Panc1 (cell line): ENCODE measurements at regions not wholly inside any gene's neighbourhood (a gene's known extent, or its start where the extent isn't known, plus 50 kb on each side); places are given as distances from the start of the nearest gene placed in this dataset.
"Not testable (repeated sequence)": the region's sequence is repeated elsewhere in the genome, so short reads cannot be mapped to it uniquely, and the experiment has no call there.

Source experiments
- POLR2AphosphoS5 ChIP-seq: IDR thresholded peaks from 2 replicates; pipeline ENCODE4 v1.6.1; 2012; ENCODE audit warnings: mild to moderate bottlenecking, low read depth, low read length, moderate library complexity
- REST ChIP-seq, 2 experiments: IDR thresholded peaks; 2 replicates each; pipeline ENCODE4 v1.6.1; 2011 to 2012; ENCODE audit warnings: low read depth in 2 of 2, control low read depth in 1 of 2, low read length in 1 of 2, mild to moderate bottlenecking in 1 of 2, moderate library complexity in 1 of 2; ENCODE audit not compliant: insufficient read depth in 1 of 2
- TF ChIP-seq, protein P1 (sequence below): fragments of 450-650 bp; IDR thresholded peaks from 2 replicates; pipeline ENCODE4 v1.5.1; 2017; ENCODE audit warnings: mild to moderate bottlenecking

- TF ChIP-seq, protein P1, sequence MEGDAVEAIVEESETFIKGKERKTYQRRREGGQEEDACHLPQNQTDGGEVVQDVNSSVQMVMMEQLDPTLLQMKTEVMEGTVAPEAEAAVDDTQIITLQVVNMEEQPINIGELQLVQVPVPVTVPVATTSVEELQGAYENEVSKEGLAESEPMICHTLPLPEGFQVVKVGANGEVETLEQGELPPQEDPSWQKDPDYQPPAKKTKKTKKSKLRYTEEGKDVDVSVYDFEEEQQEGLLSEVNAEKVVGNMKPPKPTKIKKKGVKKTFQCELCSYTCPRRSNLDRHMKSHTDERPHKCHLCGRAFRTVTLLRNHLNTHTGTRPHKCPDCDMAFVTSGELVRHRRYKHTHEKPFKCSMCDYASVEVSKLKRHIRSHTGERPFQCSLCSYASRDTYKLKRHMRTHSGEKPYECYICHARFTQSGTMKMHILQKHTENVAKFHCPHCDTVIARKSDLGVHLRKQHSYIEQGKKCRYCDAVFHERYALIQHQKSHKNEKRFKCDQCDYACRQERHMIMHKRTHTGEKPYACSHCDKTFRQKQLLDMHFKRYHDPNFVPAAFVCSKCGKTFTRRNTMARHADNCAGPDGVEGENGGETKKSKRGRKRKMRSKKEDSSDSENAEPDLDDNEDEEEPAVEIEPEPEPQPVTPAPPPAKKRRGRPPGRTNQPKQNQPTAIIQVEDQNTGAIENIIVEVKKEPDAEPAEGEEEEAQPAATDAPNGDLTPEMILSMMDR, result not testable (repeated sequence)
- not testable (repeated sequence) for TF ChIP-seq POLR2AphosphoS5; REST (IDR thresholded peaks at IDR 0.05; ENCODE audit: insufficient read depth in 1 of 2, low read depth in 2 of 2, low read length in 1 of 2)
Measured at GRCh38 chr12:105895197-105895832, 243.4 kb downstream of the NUAK1 start.
